ENCODE measurements at regions not wholly inside any gene's neighbourhood (a gene's known extent, or its start where the extent isn't known, plus 50 kb on each side); places are given as distances from the start of the nearest gene placed in this dataset.

DNA sequence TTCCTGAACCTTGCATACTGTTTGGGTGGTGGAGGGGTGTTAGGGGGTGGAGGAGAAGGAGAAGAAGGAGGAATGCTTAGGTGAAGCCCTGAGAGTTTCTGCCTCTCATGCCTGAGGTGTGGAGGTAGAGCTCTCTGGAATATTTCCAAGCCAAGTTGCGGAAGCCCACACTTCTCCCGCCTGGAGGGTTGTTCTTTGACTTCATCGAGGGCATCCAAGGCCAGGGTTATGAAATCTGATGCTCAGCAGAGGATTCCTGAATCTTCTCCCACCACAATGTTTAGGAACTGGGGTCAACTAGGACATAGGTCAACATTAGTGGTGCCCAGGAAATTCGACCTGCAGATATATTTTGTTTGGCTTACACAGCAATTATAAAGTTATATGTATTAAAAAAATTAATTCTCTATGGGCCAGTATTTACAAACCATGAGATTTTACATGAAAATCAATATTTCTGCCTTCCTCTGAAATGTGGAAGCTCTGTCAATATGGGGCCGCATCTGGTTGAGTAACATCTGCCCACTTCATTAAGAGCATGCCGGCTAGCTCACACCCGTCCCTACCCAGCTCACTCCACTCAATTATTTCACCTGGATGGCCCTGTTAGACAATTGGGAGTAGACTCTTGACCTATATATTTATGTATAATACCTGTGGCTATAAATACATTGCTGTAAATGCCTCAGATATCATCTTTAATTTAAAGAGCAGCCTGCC lies 257.1 kb upstream of the ZFP64 start:
- no peaks in the 10 kb centered on the region for H3K9me2 ChIP-seq (ENCODE audit: insufficient read depth, low read length)
- no peaks in the 10 kb centered on the region for H3K79me2 ChIP-seq (replicated peaks; ENCODE audit: insufficient read depth, low read length)
- H3K9ac ChIP-seq (ENCODE audit: low read length), result no peak overlapping the region

DNA sequence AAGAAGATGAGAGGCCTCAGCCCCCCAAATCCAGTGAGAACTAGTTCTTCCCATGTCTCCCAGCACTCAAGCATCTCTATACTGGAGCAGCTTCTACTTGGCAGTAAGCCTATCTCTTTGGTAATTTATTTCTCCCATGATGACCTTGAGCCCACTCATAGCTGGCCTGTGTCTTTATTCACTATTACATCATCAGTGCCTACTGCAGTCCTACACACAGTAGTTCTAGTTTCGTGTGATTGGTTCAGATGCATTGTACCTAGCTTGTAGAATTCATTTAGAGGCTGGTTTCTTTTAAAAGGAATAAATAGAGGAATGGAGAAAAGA lies 255.6 kb upstream of the ZFP64 start:
- Histone ChIP-seq H3K79me2 (replicated peaks; ENCODE audit: insufficient read depth, low read length) (no peaks in the 10 kb centered on the region), H3K4me3 (ENCODE audit: low read length) (no peak overlapping the region), H2AFZ (ENCODE audit: low read depth, low read length) (no peak overlapping the region)
- TF ChIP-seq EZH2 (IDR thresholded peaks at IDR 0.05; ENCODE audit: borderline replicate concordance, insufficient read depth, low read length, poor library complexity, severe bottlenecking), result no peak
- no peak for TF ChIP-seq CTCF (IDR thresholded peaks at IDR 0.05; ENCODE audit: poor library complexity, severe bottlenecking)
- no peak for TF ChIP-seq RAD21 (conservative IDR thresholded peaks at IDR 0.05)
- TF ChIP-seq, protein P1, sequence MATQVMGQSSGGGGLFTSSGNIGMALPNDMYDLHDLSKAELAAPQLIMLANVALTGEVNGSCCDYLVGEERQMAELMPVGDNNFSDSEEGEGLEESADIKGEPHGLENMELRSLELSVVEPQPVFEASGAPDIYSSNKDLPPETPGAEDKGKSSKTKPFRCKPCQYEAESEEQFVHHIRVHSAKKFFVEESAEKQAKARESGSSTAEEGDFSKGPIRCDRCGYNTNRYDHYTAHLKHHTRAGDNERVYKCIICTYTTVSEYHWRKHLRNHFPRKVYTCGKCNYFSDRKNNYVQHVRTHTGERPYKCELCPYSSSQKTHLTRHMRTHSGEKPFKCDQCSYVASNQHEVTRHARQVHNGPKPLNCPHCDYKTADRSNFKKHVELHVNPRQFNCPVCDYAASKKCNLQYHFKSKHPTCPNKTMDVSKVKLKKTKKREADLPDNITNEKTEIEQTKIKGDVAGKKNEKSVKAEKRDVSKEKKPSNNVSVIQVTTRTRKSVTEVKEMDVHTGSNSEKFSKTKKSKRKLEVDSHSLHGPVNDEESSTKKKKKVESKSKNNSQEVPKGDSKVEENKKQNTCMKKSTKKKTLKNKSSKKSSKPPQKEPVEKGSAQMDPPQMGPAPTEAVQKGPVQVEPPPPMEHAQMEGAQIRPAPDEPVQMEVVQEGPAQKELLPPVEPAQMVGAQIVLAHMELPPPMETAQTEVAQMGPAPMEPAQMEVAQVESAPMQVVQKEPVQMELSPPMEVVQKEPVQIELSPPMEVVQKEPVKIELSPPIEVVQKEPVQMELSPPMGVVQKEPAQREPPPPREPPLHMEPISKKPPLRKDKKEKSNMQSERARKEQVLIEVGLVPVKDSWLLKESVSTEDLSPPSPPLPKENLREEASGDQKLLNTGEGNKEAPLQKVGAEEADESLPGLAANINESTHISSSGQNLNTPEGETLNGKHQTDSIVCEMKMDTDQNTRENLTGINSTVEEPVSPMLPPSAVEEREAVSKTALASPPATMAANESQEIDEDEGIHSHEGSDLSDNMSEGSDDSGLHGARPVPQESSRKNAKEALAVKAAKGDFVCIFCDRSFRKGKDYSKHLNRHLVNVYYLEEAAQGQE (IDR thresholded peaks at IDR 0.05; ENCODE audit: borderline replicate concordance), result no peak
- no peak for TF ChIP-seq POLR2AphosphoS5 (IDR thresholded peaks at IDR 0.05)
- TF ChIP-seq EP300 (conservative IDR thresholded peaks at IDR 0.05; ENCODE audit: poor library complexity, severe bottlenecking), result no peak
- TF ChIP-seq TAF1 (IDR thresholded peaks at IDR 0.05; ENCODE audit: low read depth), result no peak
- no peak for TF ChIP-seq SMC3 (conservative IDR thresholded peaks at IDR 0.05; ENCODE audit: poor library complexity)

More for the DNA sequence above, 257.1 kb upstream of the ZFP64 start:
- H3F3A ChIP-seq (ENCODE audit: insufficient read depth, low read length, poor library complexity, severe bottlenecking), result no peaks in the 10 kb centered on the region
- H3K27ac ChIP-seq (ENCODE audit: low read length), result no peak overlapping the region
- H4K20me1 ChIP-seq (ENCODE audit: insufficient read depth), result no peaks in the 10 kb centered on the region
- H3K36me3 ChIP-seq (ENCODE audit: insufficient read depth, low read length), result no peaks in the 10 kb centered on the region
- H3K27me3 ChIP-seq (ENCODE audit: insufficient read depth, low read depth, low read length), result no peaks in the 10 kb centered on the region
- H3K4me2 ChIP-seq (ENCODE audit: low read length), result no peak overlapping the region
- H3K9me3 ChIP-seq (ENCODE audit: low read length), result no peaks in the 10 kb centered on the region
- H2AFZ ChIP-seq (ENCODE audit: low read depth, low read length), result no peak overlapping the region
- no peak overlapping the region for H3K4me3 ChIP-seq (ENCODE audit: low read length)
- TF ChIP-seq EP300 (conservative IDR thresholded peaks at IDR 0.05; ENCODE audit: poor library complexity, severe bottlenecking), result no peak
- no peak for TF ChIP-seq EZH2 (IDR thresholded peaks at IDR 0.05; ENCODE audit: borderline replicate concordance, insufficient read depth, low read length, poor library complexity, severe bottlenecking)
- no peak for TF ChIP-seq SMC3 (conservative IDR thresholded peaks at IDR 0.05; ENCODE audit: poor library complexity)
- TF ChIP-seq MXI1 (conservative IDR thresholded peaks at IDR 0.05; ENCODE audit: poor library complexity, severe bottlenecking), result no peak
- TF ChIP-seq TAF1 (IDR thresholded peaks at IDR 0.05; ENCODE audit: low read depth), result no peak
- TF ChIP-seq POLR2AphosphoS5 (IDR thresholded peaks at IDR 0.05), result no peak
- TF ChIP-seq RAD21 (conservative IDR thresholded peaks at IDR 0.05), result no peak
- no peak for TF ChIP-seq CTCF (IDR thresholded peaks at IDR 0.05; ENCODE audit: poor library complexity, severe bottlenecking)
- TF ChIP-seq, protein P1 (IDR thresholded peaks at IDR 0.05; ENCODE audit: borderline replicate concordance), result no peak

More for the DNA sequence above, 255.6 kb upstream of the ZFP64 start:
- Histone ChIP-seq H3K27me3 (ENCODE audit: insufficient read depth, low read depth, low read length) (no peaks in the 10 kb centered on the region), H3K36me3 (ENCODE audit: insufficient read depth, low read length) (no peaks in the 10 kb centered on the region), H3K27ac (ENCODE audit: low read length) (no peak overlapping the region), H3K4me2 (ENCODE audit: low read length) (no peak overlapping the region), H3K9me2 (ENCODE audit: insufficient read depth, low read length) (no peaks in the 10 kb centered on the region), H3K9ac (ENCODE audit: low read length) (no peak overlapping the region), H4K20me1 (ENCODE audit: insufficient read depth) (no peaks in the 10 kb centered on the region), H3F3A (ENCODE audit: insufficient read depth, low read length, poor library complexity, severe bottlenecking) (peaks cover under 1% of the 10 kb centered on the region), H3K9me3 (ENCODE audit: low read length) (no peaks in the 10 kb centered on the region)
